HG03103 (cell line): ENCODE measurements at regions not wholly inside any gene's neighbourhood (a gene's known extent, or its start where the extent isn't known, plus 50 kb on each side); places are given as distances from the start of the nearest gene placed in this dataset.
"Not testable (repeated sequence)": the region's sequence is repeated elsewhere in the genome, so short reads cannot be mapped to it uniquely, and the experiment has no call there.

Source experiments
- ATAC-seq: cut with Tn5 transposase; IDR thresholded peaks from one replicate; pipeline ENCODE4 v1.9.1; 2021; ENCODE audit warnings: low read depth; ENCODE audit not compliant: unreplicated experiment

DNA sequence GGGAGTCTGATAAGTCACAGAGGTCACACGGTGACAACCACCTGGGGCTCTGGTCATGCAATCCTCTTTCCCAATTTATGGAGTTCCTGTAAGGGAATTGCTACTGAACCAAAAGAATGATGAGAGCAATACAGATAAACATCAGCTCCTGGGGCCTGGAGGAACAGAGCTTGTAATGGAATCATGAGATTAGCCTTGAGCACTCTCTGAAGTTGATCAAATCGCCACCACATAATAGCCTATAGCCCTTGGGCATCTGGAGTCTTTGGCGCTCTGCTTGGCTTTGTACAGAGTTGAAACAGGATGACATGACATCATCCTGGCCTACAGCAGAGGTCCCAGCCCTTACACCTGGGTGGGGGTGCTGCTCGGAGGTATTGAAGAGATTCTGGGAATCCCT lies 154.3 kb upstream of the DTNBP1 start:
- ATAC-seq, result no peak

- ATAC-seq, result no peak
Observed at GRCh38 chr6:15816661-15817060, 153.8 kb upstream of the DTNBP1 start.

GRCh38 chr6:15813698-15814097 lies 150.9 kb upstream of the DTNBP1 start:
- not testable (repeated sequence) for ATAC-seq

DNA sequence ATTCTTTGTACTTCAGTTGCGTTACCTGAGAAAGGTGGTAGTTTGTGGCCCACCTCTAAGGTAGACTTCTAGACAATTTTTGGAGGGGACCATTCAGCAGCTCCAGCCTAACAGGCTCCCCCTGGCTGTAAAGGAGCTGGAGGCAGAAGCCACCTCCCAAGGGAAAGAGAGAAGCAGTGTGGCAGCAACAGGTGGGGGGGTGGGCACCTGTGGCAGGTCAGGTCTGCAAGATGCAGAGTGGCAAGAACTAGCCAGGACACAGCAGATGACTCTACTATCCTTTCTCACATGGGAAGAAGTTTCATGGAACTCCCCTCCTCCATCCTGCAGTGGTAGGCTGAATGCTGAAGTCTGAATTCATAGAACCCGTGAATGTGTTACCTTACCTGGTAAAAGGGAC lies 148.3 kb upstream of the DTNBP1 start:
- ATAC-seq, result no peak

GRCh38 chr6:15810618-15811017 lies 147.8 kb upstream of the DTNBP1 start:
- no peak for ATAC-seq

DNA sequence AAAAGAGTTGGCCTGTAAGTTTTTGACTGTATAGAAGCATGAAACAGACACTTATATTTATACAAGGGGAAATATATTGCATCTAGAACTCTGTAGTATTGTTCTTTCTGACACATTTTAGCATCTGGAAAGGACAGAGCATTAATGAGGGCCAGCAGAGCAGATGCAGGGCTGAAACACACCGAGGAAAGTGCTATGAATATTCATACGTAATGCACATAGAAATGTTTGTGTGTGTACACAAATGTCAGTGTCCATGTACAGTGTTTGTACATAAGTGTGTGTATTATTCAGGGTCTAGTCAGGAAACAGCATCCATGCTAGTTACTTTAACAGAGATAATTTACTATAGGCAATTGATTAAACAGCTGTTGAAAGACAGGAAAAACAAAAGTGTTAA lies 146.5 kb upstream of the DTNBP1 start:
- ATAC-seq, result no peak

DNA sequence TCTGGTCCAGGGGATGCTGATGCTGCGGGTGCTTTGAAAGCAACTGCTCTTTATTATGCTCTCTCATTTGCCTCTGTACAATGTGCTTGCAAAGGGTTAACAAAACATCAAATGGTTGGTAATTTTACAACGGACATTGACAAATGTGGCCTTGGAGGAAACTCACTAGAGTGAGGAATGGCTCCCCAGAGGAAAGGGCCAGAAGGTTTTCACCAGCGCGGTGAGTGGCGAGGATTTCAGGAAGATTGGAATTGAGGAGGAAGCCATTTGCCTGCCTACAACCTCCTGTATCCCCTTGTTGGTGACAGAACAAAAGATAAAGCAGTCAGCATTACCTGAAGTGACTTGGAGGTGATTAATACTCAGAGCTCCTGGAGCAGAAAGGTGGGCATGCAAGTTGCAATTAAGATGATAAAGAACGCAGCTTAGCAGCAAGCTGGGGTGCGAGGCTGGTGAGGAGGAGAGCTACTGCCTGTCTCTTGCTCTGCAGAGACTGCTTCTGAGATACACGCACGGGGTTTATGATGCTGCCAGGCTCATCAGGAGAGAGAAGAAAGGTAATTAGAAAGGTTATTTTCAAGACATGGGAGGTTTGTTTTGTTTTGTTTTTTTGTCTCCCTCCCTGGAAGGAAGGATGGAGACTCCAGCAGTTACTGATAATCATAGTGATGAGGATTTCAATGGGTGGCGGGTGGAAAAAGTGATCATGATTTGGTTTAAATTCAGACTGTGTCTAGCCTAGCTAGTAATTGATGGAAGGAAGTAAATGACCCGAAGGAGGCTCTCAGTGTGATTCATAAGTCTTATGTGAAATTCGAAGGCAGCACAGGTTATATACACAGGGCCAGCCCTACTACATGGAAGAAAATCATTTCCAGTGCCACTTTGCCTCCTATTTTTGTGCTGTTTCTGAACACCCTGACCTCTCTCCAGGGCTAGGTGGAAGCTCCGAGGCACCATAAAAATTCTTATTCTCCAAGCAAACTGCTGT lies 141.6 kb upstream of the DTNBP1 start:
- no peak for ATAC-seq

DNA sequence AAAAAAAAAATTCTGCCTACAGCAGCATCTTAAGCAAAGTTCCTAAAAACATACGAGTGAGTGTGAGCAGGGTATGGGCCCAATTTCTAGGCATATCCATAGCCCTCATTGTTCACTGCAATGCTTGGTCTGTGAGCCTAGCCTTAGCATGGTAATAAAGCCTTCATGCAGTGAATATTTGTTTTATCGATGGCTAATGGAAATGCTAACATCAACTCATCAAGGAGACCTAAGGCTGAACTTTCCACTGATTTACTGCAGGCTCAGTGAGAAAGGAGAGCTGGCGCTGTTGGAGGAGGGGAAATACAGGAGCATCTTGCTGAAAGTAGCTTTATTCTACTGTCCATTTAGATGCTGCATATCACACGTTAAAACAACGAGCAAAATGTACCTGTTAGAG lies 139.6 kb upstream of the DTNBP1 start:
- ATAC-seq, result no peak

GRCh38 chr6:15801912-15802311 lies 139.1 kb upstream of the DTNBP1 start:
- ATAC-seq, result no peak

DNA sequence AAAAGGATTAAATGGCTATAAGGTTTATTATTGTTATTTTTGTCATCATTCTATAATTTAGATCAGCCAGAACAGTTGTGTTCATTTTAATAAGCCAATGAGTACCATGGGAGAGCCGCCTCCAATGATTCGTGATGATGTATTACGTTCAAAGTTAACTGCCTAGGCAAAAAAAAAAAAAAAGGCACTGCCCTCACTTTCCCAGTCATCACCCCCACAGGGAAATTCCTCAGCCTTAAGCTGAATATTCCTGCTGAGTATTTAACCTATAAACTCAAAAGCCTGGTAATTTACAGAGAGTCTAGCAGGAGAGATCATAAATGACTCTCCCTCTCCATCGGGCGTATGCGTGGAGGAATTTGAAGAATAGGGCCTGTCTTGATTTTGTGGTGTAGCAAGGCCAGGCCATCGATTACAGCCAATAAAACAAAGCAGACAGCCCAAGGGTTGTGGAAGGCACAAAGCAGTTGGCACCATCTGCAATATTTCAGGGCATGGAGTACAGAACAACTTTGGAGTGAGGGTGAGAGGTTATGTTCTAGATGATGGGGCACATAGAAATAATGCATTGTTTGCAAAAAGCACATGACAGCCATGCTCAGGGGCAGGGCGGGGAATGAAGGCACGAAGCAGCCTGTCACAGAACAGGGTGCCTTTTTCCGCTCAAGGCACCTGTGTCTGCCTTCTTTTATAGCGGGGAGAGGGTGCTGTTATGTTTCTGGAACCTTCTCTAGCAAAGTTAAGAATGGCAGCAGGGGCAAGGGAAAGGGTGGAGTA lies 138.2 kb upstream of the DTNBP1 start:
- ATAC-seq, result no peak

DNA sequence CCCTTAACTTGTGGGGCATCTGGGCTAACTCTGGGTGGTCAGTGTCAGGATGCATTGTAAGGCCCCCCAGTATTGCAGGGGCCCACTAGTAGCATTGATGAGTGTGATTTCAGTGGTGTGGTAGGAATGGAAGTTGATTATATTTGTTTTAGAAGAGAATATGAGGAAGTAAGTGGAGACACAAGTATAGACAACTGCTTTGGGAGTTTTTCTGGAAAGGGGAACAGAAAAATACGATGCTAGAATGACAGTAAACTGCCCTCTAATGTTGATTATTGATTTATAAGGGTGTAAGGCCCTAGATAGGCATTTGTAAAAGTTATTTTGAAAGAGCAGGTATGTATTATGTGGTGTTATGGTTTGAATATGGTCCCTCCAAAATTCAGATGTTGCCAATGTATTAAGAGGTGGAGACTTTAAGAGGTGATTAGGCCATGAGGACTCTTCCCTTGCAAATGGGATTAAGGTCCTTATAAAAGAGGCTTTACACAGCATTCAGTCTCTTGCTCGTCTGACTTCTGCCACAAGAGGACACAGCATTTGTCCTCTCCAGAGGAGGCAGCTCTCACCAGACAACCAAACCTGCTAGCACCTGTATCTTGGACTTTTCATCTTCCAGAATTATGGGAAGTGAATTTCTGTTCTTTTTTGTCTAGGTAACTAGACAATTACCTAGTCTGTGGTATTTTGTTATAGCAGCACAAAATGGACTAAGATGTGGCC lies 135.9 kb upstream of the DTNBP1 start:
- no peak for ATAC-seq

DNA sequence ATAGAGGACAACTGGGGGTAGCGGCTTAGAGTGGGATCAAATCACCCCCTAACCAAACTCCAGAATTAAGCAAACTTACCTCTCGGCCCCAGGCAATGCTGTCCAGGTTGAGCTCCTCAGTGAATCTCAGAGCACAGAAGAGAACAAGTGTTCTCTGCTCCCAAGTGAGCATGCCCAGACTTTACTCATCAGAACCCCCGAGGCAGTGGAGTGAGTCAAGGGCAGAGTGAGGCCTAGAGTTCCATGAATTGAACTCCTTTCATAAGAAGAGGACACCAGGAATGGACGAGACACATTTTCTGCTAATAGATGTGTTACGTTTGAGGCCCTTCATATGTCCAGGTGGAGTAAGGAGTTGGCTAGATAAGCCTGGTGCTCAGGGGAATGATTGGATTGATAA lies 134.0 kb upstream of the DTNBP1 start:
- no peak for ATAC-seq

- ATAC-seq, result no peak
Observed at GRCh38 chr6:15796130-15796771, 133.4 kb upstream of the DTNBP1 start.

GRCh38 chr6:15793826-15794225 lies 131.0 kb upstream of the DTNBP1 start:
- ATAC-seq, result no peak

DNA sequence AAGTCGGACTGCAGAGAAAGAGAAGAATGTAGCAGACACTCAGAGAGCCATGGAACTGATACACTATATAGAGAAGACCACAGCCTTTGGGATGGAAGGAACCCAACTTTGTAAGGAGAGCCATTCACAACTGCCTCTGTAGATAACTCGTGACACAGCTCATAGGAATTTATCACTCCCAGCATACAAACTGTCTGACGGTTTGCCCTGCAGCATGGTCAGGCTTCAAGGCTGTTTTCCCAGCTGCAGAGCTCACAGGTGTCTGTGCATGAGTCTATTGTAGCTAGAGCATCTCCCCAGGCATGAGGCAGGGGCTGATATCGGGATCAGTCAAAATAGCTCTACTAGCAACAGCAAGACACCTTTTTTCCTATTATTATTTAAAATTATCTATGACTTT lies 130.5 kb upstream of the DTNBP1 start:
- no peak for ATAC-seq

GRCh38 chr6:15792842-15793241 lies 130.0 kb upstream of the DTNBP1 start:
- no peak for ATAC-seq

DNA sequence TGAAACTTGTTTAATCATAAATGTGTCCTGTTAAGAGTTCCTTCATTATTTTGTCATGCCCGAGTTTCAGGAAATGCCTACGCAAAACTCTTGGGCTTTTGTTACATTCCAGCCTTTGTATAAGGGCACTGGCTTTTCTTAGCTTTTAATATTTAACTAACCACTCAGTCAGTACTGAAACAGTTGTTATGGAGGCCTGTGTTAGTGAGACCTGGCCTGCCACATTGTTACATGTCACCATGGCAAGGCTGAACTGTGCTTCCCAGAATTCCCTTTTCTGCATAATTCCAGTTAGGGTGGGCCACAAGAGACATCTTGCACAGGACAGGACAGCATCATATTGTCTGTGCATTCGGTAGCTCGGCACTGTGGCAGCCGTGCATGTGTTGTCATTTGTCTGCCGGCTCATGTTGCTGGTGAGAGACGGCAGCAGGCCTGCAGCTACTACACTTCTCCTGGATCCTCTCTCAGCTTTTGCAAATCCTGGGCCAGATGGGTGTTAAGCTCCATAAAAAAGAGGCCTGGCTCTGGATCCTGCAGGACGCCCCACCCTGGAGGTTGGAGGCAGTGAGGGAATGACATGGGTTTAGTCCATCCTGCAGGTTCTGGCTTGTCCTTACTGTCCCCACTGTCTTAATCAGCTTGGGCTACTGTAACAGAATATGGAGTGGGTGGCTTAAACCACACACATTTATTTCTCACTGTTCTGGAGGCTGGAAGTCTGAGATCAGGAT lies 128.8 kb upstream of the DTNBP1 start:
- ATAC-seq, result no peak

- no peak for ATAC-seq
Observed at GRCh38 chr6:15790116-15790515, 127.3 kb upstream of the DTNBP1 start.

- ATAC-seq, result no peak
Observed at GRCh38 chr6:15786846-15787245, 124.0 kb upstream of the DTNBP1 start.

- no peak for ATAC-seq
Observed at GRCh38 chr6:15783484-15783883, 120.7 kb upstream of the DTNBP1 start.
